HG02943 (cell line): ENCODE measurements at regions not wholly inside any gene's neighbourhood (a gene's known extent, or its start where the extent isn't known, plus 50 kb on each side); places are given as distances from the start of the nearest gene placed in this dataset.

Experiments used
- ATAC-seq: cut with Tn5 transposase; IDR thresholded peaks from one replicate; pipeline ENCODE4 v1.9.1; 2021; ENCODE audit warnings: mild to moderate bottlenecking, low read depth, moderate library complexity; ENCODE audit not compliant: unreplicated experiment

GRCh38 chr2:177314722-177315264, 50.3 kb upstream of the NFE2L2 start:
- ATAC-seq: no peak

- ATAC-seq: no peak
Measured at GRCh38 chr2:177315364-177315763, 50.8 kb upstream of the NFE2L2 start.

GRCh38 chr2:177316756-177317155, 52.2 kb upstream of the NFE2L2 start:
- ATAC-seq: no peak

- ATAC-seq: no peak
Measured at GRCh38 chr2:177317443-177317842, 52.9 kb upstream of the NFE2L2 start.

- no peak for ATAC-seq
Measured at GRCh38 chr2:177317857-177318256, 53.3 kb upstream of the NFE2L2 start.

GRCh38 chr2:177318613-177319012, 54.1 kb upstream of the NFE2L2 start:
- ATAC-seq: no peak

GRCh38 chr2:177320596-177320995, 56.1 kb upstream of the NFE2L2 start:
- no peak for ATAC-seq

GRCh38 chr2:177322801-177323261, 58.3 kb upstream of the NFE2L2 start:
- no peak for ATAC-seq

GRCh38 chr2:177324797-177325196, 60.3 kb upstream of the NFE2L2 start:
- ATAC-seq: no peak

- ATAC-seq: no peak
Measured at GRCh38 chr2:177325554-177325953, 61.0 kb upstream of the NFE2L2 start.

GRCh38 chr2:177326005-177326404, 61.5 kb upstream of the NFE2L2 start:
- ATAC-seq: no peak

GRCh38 chr2:177326591-177326990, 62.1 kb upstream of the NFE2L2 start:
- ATAC-seq: no peak

GRCh38 chr2:177327009-177327408, 62.5 kb upstream of the NFE2L2 start:
- ATAC-seq: no peak

- ATAC-seq: no peak
Measured at GRCh38 chr2:177328056-177328455, 63.5 kb upstream of the NFE2L2 start.

GRCh38 chr2:177329064-177329463, 63.5 kb upstream of the AGPS start:
- ATAC-seq: no peak

GRCh38 chr2:177331466-177331997, 61.0 kb upstream of the AGPS start:
- ATAC-seq: no peak

- peak; percentile 78 for ATAC-seq
Measured at GRCh38 chr2:177332026-177332991, 60.3 kb upstream of the AGPS start.

GRCh38 chr2:177332992-177333388, 59.6 kb upstream of the AGPS start:
- ATAC-seq: no peak

GRCh38 chr2:177334940-177335543, 57.5 kb upstream of the AGPS start:
- no peak for ATAC-seq

GRCh38 chr2:177335917-177336450, 56.6 kb upstream of the AGPS start:
- no peak for ATAC-seq

GRCh38 chr2:177338177-177338721, 54.3 kb upstream of the AGPS start:
- no peak for ATAC-seq
